ENCODE measurements at regions not wholly inside any gene's neighbourhood (a gene's known extent, or its start where the extent isn't known, plus 50 kb on each side); places are given as distances from the start of the nearest gene placed in this dataset.

DNA sequence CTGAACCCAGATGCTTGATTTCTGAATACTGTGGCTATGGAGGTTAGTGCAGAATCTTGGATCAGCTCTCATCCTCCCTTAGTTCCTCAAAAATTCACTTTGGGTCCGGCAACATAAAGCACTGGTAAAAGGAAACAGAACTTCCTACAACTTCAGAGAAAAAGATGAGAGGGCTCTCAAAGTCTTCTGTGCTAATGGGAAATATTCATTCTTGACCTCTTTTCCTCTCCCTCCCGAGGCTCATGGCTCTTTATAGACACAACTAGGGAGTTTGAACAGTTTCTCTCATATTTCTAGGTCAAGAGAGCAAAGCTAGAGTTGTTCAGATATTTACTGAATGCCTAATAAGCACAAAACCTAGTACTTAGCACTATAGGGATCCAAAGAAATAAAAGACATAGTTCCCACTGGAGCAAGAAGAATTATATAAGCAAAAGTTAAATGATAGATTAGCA lies 124.1 kb upstream of the TCF21 start:
- Mint-ChIP-seq H3K27ac (no peak overlapping the region), H3K9me3 (peaks cover 7% of the 10 kb centered on the region), H3K36me3 (no peaks in the 10 kb centered on the region), H3K4me1 (ENCODE audit: unreplicated experiment) (peaks cover 12% of the 10 kb centered on the region), H3K27me3 (peaks cover 4% of the 10 kb centered on the region), H3K4me3 (no peak overlapping the region)
- no peak for DNase-seq (ENCODE audit: extremely low spot score, unreplicated experiment)
- TF ChIP-seq, protein P1, sequence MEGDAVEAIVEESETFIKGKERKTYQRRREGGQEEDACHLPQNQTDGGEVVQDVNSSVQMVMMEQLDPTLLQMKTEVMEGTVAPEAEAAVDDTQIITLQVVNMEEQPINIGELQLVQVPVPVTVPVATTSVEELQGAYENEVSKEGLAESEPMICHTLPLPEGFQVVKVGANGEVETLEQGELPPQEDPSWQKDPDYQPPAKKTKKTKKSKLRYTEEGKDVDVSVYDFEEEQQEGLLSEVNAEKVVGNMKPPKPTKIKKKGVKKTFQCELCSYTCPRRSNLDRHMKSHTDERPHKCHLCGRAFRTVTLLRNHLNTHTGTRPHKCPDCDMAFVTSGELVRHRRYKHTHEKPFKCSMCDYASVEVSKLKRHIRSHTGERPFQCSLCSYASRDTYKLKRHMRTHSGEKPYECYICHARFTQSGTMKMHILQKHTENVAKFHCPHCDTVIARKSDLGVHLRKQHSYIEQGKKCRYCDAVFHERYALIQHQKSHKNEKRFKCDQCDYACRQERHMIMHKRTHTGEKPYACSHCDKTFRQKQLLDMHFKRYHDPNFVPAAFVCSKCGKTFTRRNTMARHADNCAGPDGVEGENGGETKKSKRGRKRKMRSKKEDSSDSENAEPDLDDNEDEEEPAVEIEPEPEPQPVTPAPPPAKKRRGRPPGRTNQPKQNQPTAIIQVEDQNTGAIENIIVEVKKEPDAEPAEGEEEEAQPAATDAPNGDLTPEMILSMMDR (conservative IDR thresholded peaks at IDR 0.05) = no peak

DNA sequence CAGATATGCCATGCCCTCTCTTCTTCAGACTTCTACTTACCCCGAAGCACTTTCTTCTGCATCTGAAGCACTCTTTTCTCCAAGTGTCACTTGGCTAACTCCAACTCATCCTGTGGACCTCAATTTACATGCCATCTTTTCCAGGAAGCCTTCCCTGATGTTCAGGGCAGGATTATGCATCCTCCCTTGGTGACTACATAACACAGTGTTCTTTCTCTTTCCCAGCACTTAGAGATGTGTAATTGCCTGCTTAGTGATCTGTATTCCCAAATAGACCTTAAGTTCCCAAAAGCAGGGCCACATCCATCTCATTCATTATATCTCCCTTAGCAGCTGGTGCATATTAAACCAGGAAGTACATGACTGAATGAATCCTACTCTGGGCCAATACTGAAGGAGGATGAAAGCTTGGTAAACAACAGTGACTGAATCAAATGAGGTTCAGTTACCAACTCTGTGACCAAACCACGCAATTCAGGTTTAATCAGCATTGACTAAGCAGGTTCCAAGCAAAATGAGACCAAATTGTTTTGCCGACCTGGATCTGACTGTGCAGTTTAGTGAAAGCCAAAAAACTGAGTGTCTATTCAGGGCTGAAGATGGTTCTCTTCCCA lies 121.4 kb upstream of the TCF21 start:
- Mint-ChIP-seq H3K27me3 (peaks cover 12% of the 10 kb centered on the region), H3K4me1 (ENCODE audit: unreplicated experiment) (peaks cover 12% of the 10 kb centered on the region), H3K9me3 (peaks cover 7% of the 10 kb centered on the region), H3K4me3 (no peak overlapping the region), H3K27ac (no peak overlapping the region), H3K36me3 (no peaks in the 10 kb centered on the region)
- TF ChIP-seq, protein P1 (conservative IDR thresholded peaks at IDR 0.05) = no peak
- DNase-seq (ENCODE audit: extremely low spot score, unreplicated experiment) = no peak

DNA sequence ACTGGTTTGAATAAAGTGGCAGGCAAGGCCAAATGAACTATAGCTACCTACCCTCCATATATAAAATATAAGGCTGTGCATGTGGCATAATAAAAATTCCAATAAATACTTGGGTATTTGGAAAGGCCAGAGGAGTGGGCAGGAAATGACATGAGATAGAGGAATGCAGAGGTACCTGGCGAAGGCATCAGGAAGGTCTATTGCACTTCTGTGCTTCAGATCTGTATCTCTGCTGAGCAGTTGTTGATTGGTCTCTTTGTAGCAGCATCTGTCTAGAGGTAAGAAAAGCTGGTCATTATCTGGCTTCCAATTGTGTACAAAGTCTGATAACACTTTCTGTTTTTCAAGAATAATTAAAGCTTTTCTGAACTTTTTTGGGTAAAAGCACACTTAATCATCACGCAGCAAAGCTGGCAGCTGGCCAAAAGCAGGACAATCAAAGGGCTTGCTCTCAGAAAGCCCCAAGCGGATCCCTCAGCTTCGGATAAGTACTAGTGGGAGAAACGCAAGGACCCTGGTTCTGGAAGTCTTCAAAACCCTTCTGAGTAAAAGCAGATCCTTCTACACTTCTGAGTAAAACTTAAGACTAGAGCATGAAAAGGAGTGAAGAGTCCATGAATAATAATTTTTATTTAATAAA lies 120.1 kb upstream of the TCF21 start:
- Mint-ChIP-seq H3K27me3 (peaks cover 11% of the 10 kb centered on the region), H3K27ac (no peak overlapping the region), H3K4me3 (no peak overlapping the region), H3K36me3 (no peaks in the 10 kb centered on the region), H3K9me3 (peaks cover 7% of the 10 kb centered on the region), H3K4me1 (ENCODE audit: unreplicated experiment) (peaks cover 12% of the 10 kb centered on the region)
- DNase-seq (ENCODE audit: extremely low spot score, unreplicated experiment) = no peak
- TF ChIP-seq, protein P1 (conservative IDR thresholded peaks at IDR 0.05) = no peak

DNA sequence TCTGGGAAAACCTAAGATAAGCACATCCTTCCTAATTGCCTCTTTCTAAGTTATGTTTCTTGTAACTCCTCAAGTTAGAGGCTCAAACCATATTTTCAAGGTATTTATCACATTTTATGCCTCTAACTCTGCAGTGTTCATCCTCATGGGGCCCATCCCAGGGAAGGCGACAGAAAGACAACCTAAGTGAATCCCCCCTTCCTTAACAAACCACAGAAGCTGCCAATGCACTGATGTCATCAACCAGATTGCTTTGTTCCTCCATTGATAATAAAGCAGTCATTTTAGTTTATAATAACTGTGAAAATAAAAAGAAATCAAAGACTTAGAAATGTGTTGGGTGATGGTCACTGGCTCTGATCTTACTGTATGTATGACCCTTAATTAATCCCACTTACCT lies 119.5 kb upstream of the TCF21 start:
- H3K36me3 Mint-ChIP-seq = no peaks in the 10 kb centered on the region
- peaks cover 9% of the 10 kb centered on the region for H3K27me3 Mint-ChIP-seq
- H3K4me1 Mint-ChIP-seq (ENCODE audit: unreplicated experiment) = peaks cover 7% of the 10 kb centered on the region
- peaks cover 12% of the 10 kb centered on the region for H3K9me3 Mint-ChIP-seq
- TF ChIP-seq, protein P1 (conservative IDR thresholded peaks at IDR 0.05) = no peak
- DNase-seq (ENCODE audit: extremely low spot score, unreplicated experiment) = no peak
- no peak overlapping the region for H3K4me3 Mint-ChIP-seq
- H3K27ac Mint-ChIP-seq = no peak overlapping the region

DNA sequence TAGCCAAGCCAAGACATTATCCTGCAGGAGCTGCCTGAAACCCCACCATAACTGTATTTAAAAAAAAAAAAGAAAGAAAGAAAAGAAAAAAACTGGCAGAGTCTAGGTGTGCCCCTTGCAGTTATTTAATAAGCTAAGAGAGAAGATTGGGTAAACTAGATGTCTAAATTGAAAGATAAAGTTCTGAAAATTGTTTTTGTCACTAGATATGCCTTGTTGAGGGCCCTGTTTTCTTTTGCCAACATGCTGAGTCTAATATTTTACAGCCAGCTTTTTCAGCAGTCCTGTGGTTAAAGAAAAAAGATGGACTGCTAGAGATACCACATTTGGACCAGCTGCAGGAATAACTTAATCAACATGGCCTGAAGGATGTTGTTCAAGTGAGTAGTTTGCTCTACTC lies 116.3 kb upstream of the TCF21 start:
- Mint-ChIP-seq H3K4me3 (no peak overlapping the region), H3K9me3 (peaks cover 6% of the 10 kb centered on the region), H3K27me3 (peaks cover 9% of the 10 kb centered on the region), H3K27ac (no peak overlapping the region), H3K4me1 (ENCODE audit: unreplicated experiment) (peaks cover 4% of the 10 kb centered on the region), H3K36me3 (no peaks in the 10 kb centered on the region)
- DNase-seq (ENCODE audit: extremely low spot score, unreplicated experiment) = no peak
- TF ChIP-seq, protein P1 (conservative IDR thresholded peaks at IDR 0.05) = no peak
